ENCODE measurements at regions not wholly inside any gene's neighbourhood (a gene's known extent, or its start where the extent isn't known, plus 50 kb on each side); places are given as distances from the start of the nearest gene placed in this dataset.
A peak's percentile ranks its signal among the peaks of the same experiment; 100 is the strongest.

GRCh38 chr10:130545697-130546096 is 409.5 kb downstream of the GLRX3 start:
- TF ChIP-seq CTCF (conservative IDR thresholded peaks at IDR 0.05), result peak; percentile 40
- TF ChIP-seq ZFX (IDR thresholded peaks at IDR 0.05), result no peak
